K562 (cell line): ENCODE measurements at regions not wholly inside any gene's neighbourhood (a gene's known extent, or its start where the extent isn't known, plus 50 kb on each side); places are given as distances from the start of the nearest gene placed in this dataset.

ENCODE experiments used
- CREM ChIP-seq: IDR thresholded peaks from 2 replicates; pipeline ENCODE4 v1.6.1; 2014; ENCODE audit warnings: antibody characterized with exemption, low read depth
- FOXK2 ChIP-seq, 2 experiments: fragments of 450-650 bp; IDR thresholded peaks in 1 of 2; conservative IDR thresholded peaks in 1 of 2; 2 replicates each; pipeline ENCODE4 v1.6.1; 2016; ENCODE audit warnings: low read depth in 2 of 2, mild to moderate bottlenecking in 1 of 2
- JUND ChIP-seq, 2 experiments: IDR thresholded peaks; 2 replicates in 1 of 2; 3 replicates in 1 of 2; pipeline ENCODE4 v1.6.1; 2011; ENCODE audit warnings: borderline replicate concordance in 2 of 2, low read depth in 2 of 2, low read length in 2 of 2, improper control_type of control experiment in 1 of 2, missing biosample characterization in 1 of 2, missing genetic modification characterization in 1 of 2, missing genetic modification reagents in 1 of 2
- KAT7 ChIP-seq: sonication (generic); formaldehyde crosslinking; IDR thresholded peaks from 2 replicates; pipeline ENCODE4 v1.8.0; 2022; ENCODE audit warnings: missing genetic modification reagents, mild to moderate bottlenecking, borderline replicate concordance
- NEUROD1 ChIP-seq: fragments of 150-350 bp; IDR thresholded peaks from 2 replicates; pipeline ENCODE4 v1.6.1; 2014; ENCODE audit warnings: borderline replicate concordance, low read length, low read depth; ENCODE audit not compliant: partially characterized antibody
- NR2C2 ChIP-seq, 2 experiments: fragments of 200-800 bp in 1 of 2; sonication (Bioruptor generic) in 1 of 2; sonication (generic) in 1 of 2; formaldehyde crosslinking in 1 of 2; IDR thresholded peaks; 2 replicates each; pipeline versions ENCODE4 v1.6.1 to v1.8.0; 2016 to 2022; ENCODE audit warnings: mild to moderate bottlenecking in 1 of 2, missing compliant biosample characterization in 1 of 2, missing genetic modification characterization in 1 of 2, missing genetic modification reagents in 1 of 2
- PML ChIP-seq: IDR thresholded peaks from 2 replicates; pipeline ENCODE4 v1.6.1; 2012; ENCODE audit warnings: low read length, inconsistent platforms
- SOX6 ChIP-seq: fragments of 450-650 bp; IDR thresholded peaks from 2 replicates; pipeline ENCODE4 v1.6.1; 2014; ENCODE audit warnings: mild to moderate bottlenecking
- ZNF583 ChIP-seq: fragments of 250-450 bp; sonication (Bioruptor Pico); IDR thresholded peaks from 2 replicates; pipeline ENCODE4 v1.4.0; 2020
- TF ChIP-seq, protein P1 (sequence below), 3 experiments: fragments of 200-800 bp in 1 of 3; fragments of 250-450 bp in 1 of 3; fragments of 450-650 bp in 1 of 3; sonication (Bioruptor Pico) in 1 of 3; sonication (Bioruptor generic) in 1 of 3; formaldehyde crosslinking in 1 of 3; IDR thresholded peaks; 2 replicates each; pipeline versions ENCODE4 v1.6.1 to v1.8.0; 2016 to 2022; ENCODE audit warnings: mild to moderate bottlenecking in 2 of 3, missing genetic modification characterization in 2 of 3, missing compliant biosample characterization in 1 of 3, moderate library complexity in 1 of 3
- TF ChIP-seq, protein P2 (sequence below): fragments of 450-650 bp; IDR thresholded peaks from 2 replicates; pipeline ENCODE4 v1.7.0; 2016; ENCODE audit warnings: borderline replicate concordance
- TF ChIP-seq, protein P3 (sequence below): fragments of 450-650 bp; formaldehyde crosslinking; IDR thresholded peaks from 2 replicates; pipeline ENCODE4 v1.4.0; 2022; ENCODE audit warnings: missing genetic modification characterization
- TF ChIP-seq, protein P4 (sequence below): sonication (generic); formaldehyde crosslinking; IDR thresholded peaks from 2 replicates; pipeline ENCODE4 v1.4.0; 2020; ENCODE audit warnings: mild to moderate bottlenecking, missing genetic modification reagents
- TF ChIP-seq, protein P5 (sequence below): sonication (generic); IDR thresholded peaks from 2 replicates; pipeline ENCODE4 v1.6.1; 2016
- TF ChIP-seq, protein P6 (sequence below): fragments of 250-450 bp; sonication (Bioruptor Pico); IDR thresholded peaks from 2 replicates; pipeline ENCODE4 v1.4.0; 2020

DNA sequence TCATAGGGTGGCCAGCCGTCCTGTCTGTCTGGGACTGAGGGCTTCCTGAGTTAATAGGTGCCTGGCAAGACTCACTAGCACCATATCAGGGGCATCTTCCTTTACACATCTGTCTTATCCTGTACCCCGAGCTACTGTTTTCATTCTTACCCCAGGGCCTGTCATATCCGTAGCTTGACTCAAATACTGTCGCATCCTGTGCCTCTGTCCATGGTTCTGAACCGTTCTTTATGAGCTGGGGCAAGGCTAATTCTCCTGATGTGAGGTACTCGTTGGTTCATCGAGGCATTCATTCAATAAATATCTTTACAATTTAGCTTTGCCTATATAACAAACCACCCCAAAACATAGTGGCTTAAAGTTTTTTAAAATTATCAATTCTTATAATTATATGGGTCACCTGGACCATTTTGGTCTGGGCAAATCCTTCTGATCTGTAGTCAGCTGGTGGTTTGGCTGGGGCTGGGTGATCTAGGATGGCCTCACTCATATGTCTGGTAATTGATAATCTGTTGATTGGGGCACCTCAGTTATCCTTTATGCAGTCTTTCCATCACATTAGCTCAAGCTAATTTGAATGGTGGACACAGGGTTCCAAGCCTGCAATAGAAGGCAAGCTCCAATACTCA, 121.2 kb downstream of the TLE3 start (continued):
- TF ChIP-seq, protein P1, sequence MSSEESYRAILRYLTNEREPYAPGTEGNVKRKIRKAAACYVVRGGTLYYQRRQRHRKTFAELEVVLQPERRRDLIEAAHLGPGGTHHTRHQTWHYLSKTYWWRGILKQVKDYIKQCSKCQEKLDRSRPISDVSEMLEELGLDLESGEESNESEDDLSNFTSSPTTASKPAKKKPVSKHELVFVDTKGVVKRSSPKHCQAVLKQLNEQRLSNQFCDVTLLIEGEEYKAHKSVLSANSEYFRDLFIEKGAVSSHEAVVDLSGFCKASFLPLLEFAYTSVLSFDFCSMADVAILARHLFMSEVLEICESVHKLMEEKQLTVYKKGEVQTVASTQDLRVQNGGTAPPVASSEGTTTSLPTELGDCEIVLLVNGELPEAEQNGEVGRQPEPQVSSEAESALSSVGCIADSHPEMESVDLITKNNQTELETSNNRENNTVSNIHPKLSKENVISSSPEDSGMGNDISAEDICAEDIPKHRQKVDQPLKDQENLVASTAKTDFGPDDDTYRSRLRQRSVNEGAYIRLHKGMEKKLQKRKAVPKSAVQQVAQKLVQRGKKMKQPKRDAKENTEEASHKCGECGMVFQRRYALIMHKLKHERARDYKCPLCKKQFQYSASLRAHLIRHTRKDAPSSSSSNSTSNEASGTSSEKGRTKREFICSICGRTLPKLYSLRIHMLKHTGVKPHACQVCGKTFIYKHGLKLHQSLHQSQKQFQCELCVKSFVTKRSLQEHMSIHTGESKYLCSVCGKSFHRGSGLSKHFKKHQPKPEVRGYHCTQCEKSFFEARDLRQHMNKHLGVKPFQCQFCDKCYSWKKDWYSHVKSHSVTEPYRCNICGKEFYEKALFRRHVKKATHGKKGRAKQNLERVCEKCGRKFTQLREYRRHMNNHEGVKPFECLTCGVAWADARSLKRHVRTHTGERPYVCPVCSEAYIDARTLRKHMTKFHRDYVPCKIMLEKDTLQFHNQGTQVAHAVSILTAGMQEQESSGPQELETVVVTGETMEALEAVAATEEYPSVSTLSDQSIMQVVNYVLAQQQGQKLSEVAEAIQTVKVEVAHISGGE (CRISPR knock-in tag; IDR thresholded peaks at IDR 0.05), result no peak
- TF ChIP-seq ZNF583 (CRISPR knock-in tag) (no peak), KAT7 (CRISPR knock-in tag) (no peak), CREM (peak; percentile 26; the same call in 1 of the 2 replicates), SOX6 (no peak), JUND (IDR thresholded peaks at IDR 0.05; ENCODE audit: borderline replicate concordance, low read depth, low read length) (no peak), JUND (tag; IDR thresholded peaks at IDR 0.05; ENCODE audit: borderline replicate concordance, low read depth, low read length) (0 out of 3 replicates have a peak, but pooled peaks have one; percentile 22), FOXK2 (conservative IDR thresholded peaks at IDR 0.05 in 1 of 2, IDR thresholded peaks at IDR 0.05 in 1 of 2; ENCODE audit: low read depth in 2 of 2) (no peak), NEUROD1 (no peak), PML (no peak), NR2C2 (CRISPR knock-in tag; IDR thresholded peaks at IDR 0.05) (no peak), NR2C2 (tag; IDR thresholded peaks at IDR 0.05) (no peak)
- TF ChIP-seq, protein P2, sequence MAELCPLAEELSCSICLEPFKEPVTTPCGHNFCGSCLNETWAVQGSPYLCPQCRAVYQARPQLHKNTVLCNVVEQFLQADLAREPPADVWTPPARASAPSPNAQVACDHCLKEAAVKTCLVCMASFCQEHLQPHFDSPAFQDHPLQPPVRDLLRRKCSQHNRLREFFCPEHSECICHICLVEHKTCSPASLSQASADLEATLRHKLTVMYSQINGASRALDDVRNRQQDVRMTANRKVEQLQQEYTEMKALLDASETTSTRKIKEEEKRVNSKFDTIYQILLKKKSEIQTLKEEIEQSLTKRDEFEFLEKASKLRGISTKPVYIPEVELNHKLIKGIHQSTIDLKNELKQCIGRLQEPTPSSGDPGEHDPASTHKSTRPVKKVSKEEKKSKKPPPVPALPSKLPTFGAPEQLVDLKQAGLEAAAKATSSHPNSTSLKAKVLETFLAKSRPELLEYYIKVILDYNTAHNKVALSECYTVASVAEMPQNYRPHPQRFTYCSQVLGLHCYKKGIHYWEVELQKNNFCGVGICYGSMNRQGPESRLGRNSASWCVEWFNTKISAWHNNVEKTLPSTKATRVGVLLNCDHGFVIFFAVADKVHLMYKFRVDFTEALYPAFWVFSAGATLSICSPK, result no peak
- TF ChIP-seq, protein P3, sequence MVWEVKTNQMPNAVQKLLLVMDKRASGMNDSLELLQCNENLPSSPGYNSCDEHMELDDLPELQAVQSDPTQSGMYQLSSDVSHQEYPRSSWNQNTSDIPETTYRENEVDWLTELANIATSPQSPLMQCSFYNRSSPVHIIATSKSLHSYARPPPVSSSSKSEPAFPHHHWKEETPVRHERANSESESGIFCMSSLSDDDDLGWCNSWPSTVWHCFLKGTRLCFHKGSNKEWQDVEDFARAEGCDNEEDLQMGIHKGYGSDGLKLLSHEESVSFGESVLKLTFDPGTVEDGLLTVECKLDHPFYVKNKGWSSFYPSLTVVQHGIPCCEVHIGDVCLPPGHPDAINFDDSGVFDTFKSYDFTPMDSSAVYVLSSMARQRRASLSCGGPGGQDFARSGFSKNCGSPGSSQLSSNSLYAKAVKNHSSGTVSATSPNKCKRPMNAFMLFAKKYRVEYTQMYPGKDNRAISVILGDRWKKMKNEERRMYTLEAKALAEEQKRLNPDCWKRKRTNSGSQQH (CRISPR knock-in tag), result no peak
- TF ChIP-seq, protein P4, sequence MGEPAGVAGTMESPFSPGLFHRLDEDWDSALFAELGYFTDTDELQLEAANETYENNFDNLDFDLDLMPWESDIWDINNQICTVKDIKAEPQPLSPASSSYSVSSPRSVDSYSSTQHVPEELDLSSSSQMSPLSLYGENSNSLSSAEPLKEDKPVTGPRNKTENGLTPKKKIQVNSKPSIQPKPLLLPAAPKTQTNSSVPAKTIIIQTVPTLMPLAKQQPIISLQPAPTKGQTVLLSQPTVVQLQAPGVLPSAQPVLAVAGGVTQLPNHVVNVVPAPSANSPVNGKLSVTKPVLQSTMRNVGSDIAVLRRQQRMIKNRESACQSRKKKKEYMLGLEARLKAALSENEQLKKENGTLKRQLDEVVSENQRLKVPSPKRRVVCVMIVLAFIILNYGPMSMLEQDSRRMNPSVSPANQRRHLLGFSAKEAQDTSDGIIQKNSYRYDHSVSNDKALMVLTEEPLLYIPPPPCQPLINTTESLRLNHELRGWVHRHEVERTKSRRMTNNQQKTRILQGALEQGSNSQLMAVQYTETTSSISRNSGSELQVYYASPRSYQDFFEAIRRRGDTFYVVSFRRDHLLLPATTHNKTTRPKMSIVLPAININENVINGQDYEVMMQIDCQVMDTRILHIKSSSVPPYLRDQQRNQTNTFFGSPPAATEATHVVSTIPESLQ (CRISPR knock-in tag), result no peak
- TF ChIP-seq, protein P5, sequence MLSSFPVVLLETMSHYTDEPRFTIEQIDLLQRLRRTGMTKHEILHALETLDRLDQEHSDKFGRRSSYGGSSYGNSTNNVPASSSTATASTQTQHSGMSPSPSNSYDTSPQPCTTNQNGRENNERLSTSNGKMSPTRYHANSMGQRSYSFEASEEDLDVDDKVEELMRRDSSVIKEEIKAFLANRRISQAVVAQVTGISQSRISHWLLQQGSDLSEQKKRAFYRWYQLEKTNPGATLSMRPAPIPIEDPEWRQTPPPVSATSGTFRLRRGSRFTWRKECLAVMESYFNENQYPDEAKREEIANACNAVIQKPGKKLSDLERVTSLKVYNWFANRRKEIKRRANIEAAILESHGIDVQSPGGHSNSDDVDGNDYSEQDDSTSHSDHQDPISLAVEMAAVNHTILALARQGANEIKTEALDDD, result no peak
- TF ChIP-seq, protein P6, sequence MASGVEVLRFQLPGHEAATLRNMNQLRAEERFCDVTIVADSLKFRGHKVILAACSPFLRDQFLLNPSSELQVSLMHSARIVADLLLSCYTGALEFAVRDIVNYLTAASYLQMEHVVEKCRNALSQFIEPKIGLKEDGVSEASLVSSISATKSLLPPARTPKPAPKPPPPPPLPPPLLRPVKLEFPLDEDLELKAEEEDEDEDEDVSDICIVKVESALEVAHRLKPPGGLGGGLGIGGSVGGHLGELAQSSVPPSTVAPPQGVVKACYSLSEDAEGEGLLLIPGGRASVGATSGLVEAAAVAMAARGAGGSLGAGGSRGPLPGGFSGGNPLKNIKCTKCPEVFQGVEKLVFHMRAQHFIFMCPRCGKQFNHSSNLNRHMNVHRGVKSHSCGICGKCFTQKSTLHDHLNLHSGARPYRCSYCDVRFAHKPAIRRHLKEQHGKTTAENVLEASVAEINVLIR (CRISPR knock-in tag), result no peak
